WTC11 (cell line): ENCODE measurements at regions not wholly inside any gene's neighbourhood (a gene's known extent, or its start where the extent isn't known, plus 50 kb on each side); places are given as distances from the start of the nearest gene placed in this dataset.

Experiments
- ATAC-seq: fragments of 200-7000 bp; cut with Tn5 transposase; 2 replicates; pipeline ENCODE4 v1.10.0; 2021; ENCODE audit warnings: mild to moderate bottlenecking, moderate library complexity
- CTCF ChIA-PET: fragments of 300-600 bp; sonication (Branson Sonifier 250); formaldehyde crosslinking; loops from one replicate; lab custom pipeline; 2021; ENCODE audit warnings: antibody characterized with exemption; lab: Charles Lee
- POLR2A ChIA-PET: fragments of 350-600 bp; sonication (Branson Sonifier 250); formaldehyde crosslinking; loops from one replicate; lab custom pipeline; 2021; ENCODE audit warnings: antibody characterized with exemption; lab: Charles Lee
- DNase-seq: peaks from one replicate; pipeline ENCODE4 v3.0.0; 2021; ENCODE audit warnings: low spot score
- H3K27ac Mint-ChIP-seq: 2 replicates; pipeline ENCODE4 v1.8.0; 2021; ENCODE audit warnings: mixed read lengths
- H3K27me3 Mint-ChIP-seq: 2 replicates; pipeline ENCODE4 v1.8.0; 2021; ENCODE audit warnings: low read depth, mild to moderate bottlenecking, moderate library complexity, mixed read lengths
- H3K36me3 Mint-ChIP-seq: 2 replicates; pipeline ENCODE4 v1.8.0; 2021; ENCODE audit warnings: mixed read lengths
- H3K4me1 Mint-ChIP-seq: 2 replicates; pipeline ENCODE4 v1.8.0; 2022; ENCODE audit warnings: mixed read lengths
- H3K4me3 Mint-ChIP-seq: 2 replicates; pipeline ENCODE4 v1.8.0; 2021; ENCODE audit warnings: mild to moderate bottlenecking, moderate library complexity, mixed read lengths
- H3K9me3 Mint-ChIP-seq: 2 replicates; pipeline ENCODE4 v1.8.0; 2021; ENCODE audit warnings: mixed read lengths
- AFF4 ChIP-seq: sonication (generic); formaldehyde crosslinking; IDR thresholded peaks from 2 replicates; pipeline ENCODE4 v1.8.1; 2023; ENCODE audit warnings: mild to moderate bottlenecking, missing genetic modification reagents, borderline replicate concordance
- CBFB ChIP-seq: sonication (generic); formaldehyde crosslinking; IDR thresholded peaks from 2 replicates; pipeline ENCODE4 v1.8.1; 2022; ENCODE audit warnings: mild to moderate bottlenecking, low read depth, missing genetic modification reagents
- CREM ChIP-seq: sonication (generic); formaldehyde crosslinking; IDR thresholded peaks from 2 replicates; pipeline ENCODE4 v1.8.1; 2022; ENCODE audit warnings: mild to moderate bottlenecking, missing genetic modification reagents, moderate library complexity
- ELF4 ChIP-seq: sonication (generic); formaldehyde crosslinking; IDR thresholded peaks from 2 replicates; pipeline ENCODE4 v1.8.1; 2022; ENCODE audit warnings: low read depth, mild to moderate bottlenecking, moderate library complexity, missing genetic modification reagents
- JAZF1 ChIP-seq: fragments of 250-450 bp; sonication (Bioruptor Pico); IDR thresholded peaks from 2 replicates; pipeline ENCODE4 v1.9.0; 2021; ENCODE audit warnings: moderate library complexity, mild to moderate bottlenecking, inconsistent platforms
- MYBL2 ChIP-seq: sonication (generic); formaldehyde crosslinking; IDR thresholded peaks from 2 replicates; pipeline ENCODE4 v1.8.1; 2023; ENCODE audit warnings: mild to moderate bottlenecking, moderate library complexity, missing genetic modification reagents
- NFATC4 ChIP-seq: fragments of 250-450 bp; sonication (Bioruptor Pico); IDR thresholded peaks from 2 replicates; pipeline ENCODE4 v1.9.0; 2021; ENCODE audit warnings: mild to moderate bottlenecking
- SOX15 ChIP-seq: fragments of 250-450 bp; sonication (Bioruptor Pico); IDR thresholded peaks from 2 replicates; pipeline ENCODE4 v1.9.0; 2021; ENCODE audit warnings: mild to moderate bottlenecking
- TCF7 ChIP-seq: sonication (generic); formaldehyde crosslinking; IDR thresholded peaks from 2 replicates; pipeline ENCODE4 v1.8.0; 2022; ENCODE audit warnings: mild to moderate bottlenecking, low read depth, missing genetic modification reagents, moderate library complexity
- TEAD4 ChIP-seq: sonication (generic); formaldehyde crosslinking; IDR thresholded peaks from 2 replicates; pipeline ENCODE4 v1.8.0; 2022; ENCODE audit warnings: mild to moderate bottlenecking, missing genetic modification reagents
- ZNF121 ChIP-seq: sonication (generic); formaldehyde crosslinking; IDR thresholded peaks from 2 replicates; pipeline ENCODE4 v1.8.0; 2023; ENCODE audit warnings: missing genetic modification reagents
- ZNF138 ChIP-seq: sonication (generic); formaldehyde crosslinking; conservative IDR thresholded peaks from 2 replicates; pipeline ENCODE4 v1.8.1; 2022; ENCODE audit warnings: mild to moderate bottlenecking, moderate library complexity, missing genetic modification reagents
- ZNF423 ChIP-seq: fragments of 250-450 bp; sonication (Bioruptor Pico); IDR thresholded peaks from 2 replicates; pipeline ENCODE4 v2.1.2; 2022; ENCODE audit warnings: mild to moderate bottlenecking, moderate library complexity
- ZNF425 ChIP-seq: fragments of 250-450 bp; sonication (Bioruptor Pico); conservative IDR thresholded peaks from 2 replicates; pipeline ENCODE4 v1.9.0; 2021; ENCODE audit warnings: mild to moderate bottlenecking
- TF ChIP-seq, protein P1 (sequence below): sonication (generic); formaldehyde crosslinking; IDR thresholded peaks from 2 replicates; pipeline ENCODE4 v1.8.0; 2023; ENCODE audit warnings: mild to moderate bottlenecking, missing genetic modification reagents
- TF ChIP-seq, protein P2 (sequence below): sonication (generic); formaldehyde crosslinking; IDR thresholded peaks from 2 replicates; pipeline ENCODE4 v1.8.0; 2022; ENCODE audit warnings: missing genetic modification reagents

GRCh38 chr4:27182211-27182610 lies 321.6 kb downstream of the STIM2 start:
- ChIA-PET CTCF (no interaction called here), POLR2A (no interaction called here)
- H3K27ac Mint-ChIP-seq = no peak overlapping the region
- no peak overlapping the region for H3K4me3 Mint-ChIP-seq
- H3K27me3 Mint-ChIP-seq = no peaks in the 10 kb centered on the region
- DNase-seq = no peak
- H3K9me3 Mint-ChIP-seq = 0 out of 2 replicates have a peak, but pooled peaks cover 3% of the 10 kb centered on the region
- no peaks in the 10 kb centered on the region for H3K36me3 Mint-ChIP-seq
- H3K4me1 Mint-ChIP-seq = 0 out of 2 replicates have a peak, but pooled peaks cover 2% of the 10 kb centered on the region
- no peak for TF ChIP-seq ZNF138 (CRISPR knock-in tag)
- no peak for TF ChIP-seq TCF7 (CRISPR knock-in tag)
- TF ChIP-seq, protein P1, sequence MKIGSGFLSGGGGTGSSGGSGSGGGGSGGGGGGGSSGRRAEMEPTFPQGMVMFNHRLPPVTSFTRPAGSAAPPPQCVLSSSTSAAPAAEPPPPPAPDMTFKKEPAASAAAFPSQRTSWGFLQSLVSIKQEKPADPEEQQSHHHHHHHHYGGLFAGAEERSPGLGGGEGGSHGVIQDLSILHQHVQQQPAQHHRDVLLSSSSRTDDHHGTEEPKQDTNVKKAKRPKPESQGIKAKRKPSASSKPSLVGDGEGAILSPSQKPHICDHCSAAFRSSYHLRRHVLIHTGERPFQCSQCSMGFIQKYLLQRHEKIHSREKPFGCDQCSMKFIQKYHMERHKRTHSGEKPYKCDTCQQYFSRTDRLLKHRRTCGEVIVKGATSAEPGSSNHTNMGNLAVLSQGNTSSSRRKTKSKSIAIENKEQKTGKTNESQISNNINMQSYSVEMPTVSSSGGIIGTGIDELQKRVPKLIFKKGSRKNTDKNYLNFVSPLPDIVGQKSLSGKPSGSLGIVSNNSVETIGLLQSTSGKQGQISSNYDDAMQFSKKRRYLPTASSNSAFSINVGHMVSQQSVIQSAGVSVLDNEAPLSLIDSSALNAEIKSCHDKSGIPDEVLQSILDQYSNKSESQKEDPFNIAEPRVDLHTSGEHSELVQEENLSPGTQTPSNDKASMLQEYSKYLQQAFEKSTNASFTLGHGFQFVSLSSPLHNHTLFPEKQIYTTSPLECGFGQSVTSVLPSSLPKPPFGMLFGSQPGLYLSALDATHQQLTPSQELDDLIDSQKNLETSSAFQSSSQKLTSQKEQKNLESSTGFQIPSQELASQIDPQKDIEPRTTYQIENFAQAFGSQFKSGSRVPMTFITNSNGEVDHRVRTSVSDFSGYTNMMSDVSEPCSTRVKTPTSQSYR = no peak
- no peak for TF ChIP-seq AFF4 (CRISPR knock-in tag)
- TF ChIP-seq, protein P2, sequence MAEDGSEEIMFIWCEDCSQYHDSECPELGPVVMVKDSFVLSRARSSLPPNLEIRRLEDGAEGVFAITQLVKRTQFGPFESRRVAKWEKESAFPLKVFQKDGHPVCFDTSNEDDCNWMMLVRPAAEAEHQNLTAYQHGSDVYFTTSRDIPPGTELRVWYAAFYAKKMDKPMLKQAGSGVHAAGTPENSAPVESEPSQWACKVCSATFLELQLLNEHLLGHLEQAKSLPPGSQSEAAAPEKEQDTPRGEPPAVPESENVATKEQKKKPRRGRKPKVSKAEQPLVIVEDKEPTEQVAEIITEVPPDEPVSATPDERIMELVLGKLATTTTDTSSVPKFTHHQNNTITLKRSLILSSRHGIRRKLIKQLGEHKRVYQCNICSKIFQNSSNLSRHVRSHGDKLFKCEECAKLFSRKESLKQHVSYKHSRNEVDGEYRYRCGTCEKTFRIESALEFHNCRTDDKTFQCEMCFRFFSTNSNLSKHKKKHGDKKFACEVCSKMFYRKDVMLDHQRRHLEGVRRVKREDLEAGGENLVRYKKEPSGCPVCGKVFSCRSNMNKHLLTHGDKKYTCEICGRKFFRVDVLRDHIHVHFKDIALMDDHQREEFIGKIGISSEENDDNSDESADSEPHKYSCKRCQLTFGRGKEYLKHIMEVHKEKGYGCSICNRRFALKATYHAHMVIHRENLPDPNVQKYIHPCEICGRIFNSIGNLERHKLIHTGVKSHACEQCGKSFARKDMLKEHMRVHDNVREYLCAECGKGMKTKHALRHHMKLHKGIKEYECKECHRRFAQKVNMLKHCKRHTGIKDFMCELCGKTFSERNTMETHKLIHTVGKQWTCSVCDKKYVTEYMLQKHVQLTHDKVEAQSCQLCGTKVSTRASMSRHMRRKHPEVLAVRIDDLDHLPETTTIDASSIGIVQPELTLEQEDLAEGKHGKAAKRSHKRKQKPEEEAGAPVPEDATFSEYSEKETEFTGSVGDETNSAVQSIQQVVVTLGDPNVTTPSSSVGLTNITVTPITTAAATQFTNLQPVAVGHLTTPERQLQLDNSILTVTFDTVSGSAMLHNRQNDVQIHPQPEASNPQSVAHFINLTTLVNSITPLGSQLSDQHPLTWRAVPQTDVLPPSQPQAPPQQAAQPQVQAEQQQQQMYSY = no peak
- TF ChIP-seq ZNF121 (CRISPR knock-in tag) = no peak
- no peak for TF ChIP-seq MYBL2 (CRISPR knock-in tag)
- no peak for TF ChIP-seq ZNF425
- no peak for TF ChIP-seq CREM (CRISPR knock-in tag)
- no peak for TF ChIP-seq SOX15 (CRISPR knock-in tag)
- TF ChIP-seq ZNF423 (CRISPR knock-in tag) = no peak
- no peak for TF ChIP-seq ELF4 (CRISPR knock-in tag)
- no peak for TF ChIP-seq JAZF1 (CRISPR knock-in tag)
- TF ChIP-seq TEAD4 (CRISPR knock-in tag) = no peak
- no peak for TF ChIP-seq NFATC4 (CRISPR knock-in tag)
- TF ChIP-seq CBFB = no peak
- TF ChIP-seq, all 79 proteins: peak for 0
- no peak for ATAC-seq
